Thymus (tissue), 11 donors: ENCODE measurements at regions not wholly inside any gene's neighbourhood (a gene's known extent, or its start where the extent isn't known, plus 50 kb on each side); places are given as distances from the start of the nearest gene placed in this dataset.

Experiments
- DNase-seq, 9 donors: peaks; one replicate each; pipeline ENCODE4 v3.0.0-alpha.2; 2013; ENCODE audit warnings: low spot score in 9 of 9, low read depth in 6 of 9, missing footprints in 1 of 9
- H3K27ac ChIP-seq, 2 donors: one replicate each; pipeline ENCODE4 v1.5.1; 2013; ENCODE audit warnings: control low read depth in 1 of 2, low read depth in 1 of 2, low read length in 1 of 2, mild to moderate bottlenecking in 1 of 2, moderate library complexity in 1 of 2
- H3K27me3 ChIP-seq, 2 donors: one replicate each; pipeline ENCODE4 v1.5.1; 2013; ENCODE audit warnings: low read length in 1 of 2; ENCODE audit not compliant: control insufficient read depth in 2 of 2, insufficient read depth in 1 of 2
- H3K36me3 ChIP-seq, 2 donors: one replicate each; pipeline ENCODE4 v1.5.1; 2013; ENCODE audit warnings: low read length in 1 of 2, mild to moderate bottlenecking in 1 of 2, moderate library complexity in 1 of 2; ENCODE audit not compliant: control insufficient read depth in 2 of 2, insufficient read depth in 2 of 2
- H3K4me1 ChIP-seq, 2 donors: one replicate each; pipeline ENCODE4 v1.5.1; 2013; ENCODE audit warnings: low read length in 2 of 2; ENCODE audit not compliant: control insufficient read depth in 2 of 2, insufficient read depth in 2 of 2
- H3K4me3 ChIP-seq, 2 donors: one replicate each; pipeline ENCODE4 v1.5.1; 2013; ENCODE audit warnings: low read length in 2 of 2, control low read depth in 1 of 2, mild to moderate bottlenecking in 1 of 2
- H3K9me3 ChIP-seq, 2 donors: one replicate each; pipeline ENCODE4 v1.5.1; 2013; ENCODE audit warnings: low read length in 1 of 2, mild to moderate bottlenecking in 1 of 2; ENCODE audit not compliant: control insufficient read depth in 2 of 2, insufficient read depth in 1 of 2
- WGBS: extraction: QIAGEN DNeasy Blood & Tissue Kit; methylation state at CpG from one replicate; pipeline ENCODE4 v1.1.7; 2013; 5-methylcytosine and 5-hydroxymethylcytosine counted together
- donor health status: healthy.

- no peaks in the 10 kb centered on the region for H3K27me3 ChIP-seq
- H3K36me3 ChIP-seq = no peaks in the 10 kb centered on the region
- H3K9me3 ChIP-seq = no peaks in the 10 kb centered on the region
- H3K4me3 ChIP-seq = no peak overlapping the region
- WGBS = 98% methylated on average over 1 of the region's 1 CpG
- H3K4me1 ChIP-seq = no peaks in the 10 kb centered on the region
- no peak overlapping the region for H3K27ac ChIP-seq
- DNase-seq = no peak
Measured at GRCh38 chr5:102654559-102655349, 100.4 kb upstream of the PAM start.

- H3K4me1 ChIP-seq = no peaks in the 10 kb centered on the region
- H3K27me3 ChIP-seq = no peaks in the 10 kb centered on the region
- no peak overlapping the region for H3K27ac ChIP-seq
- no peaks in the 10 kb centered on the region for H3K36me3 ChIP-seq
- H3K4me3 ChIP-seq = no peak overlapping the region
- WGBS = 92% methylated on average over 2 of the region's 2 CpGs
- no peaks in the 10 kb centered on the region for H3K9me3 ChIP-seq
- no peak for DNase-seq
Measured at GRCh38 chr5:102659151-102659550, 96.0 kb upstream of the PAM start.

GRCh38 chr5:102660111-102660510 lies 95.0 kb upstream of the PAM start:
- H3K9me3 ChIP-seq = no peaks in the 10 kb centered on the region
- WGBS = 96% methylated on average over 2 of the region's 2 CpGs
- H3K4me3 ChIP-seq = no peak overlapping the region
- no peaks in the 10 kb centered on the region for H3K36me3 ChIP-seq
- H3K27me3 ChIP-seq = no peaks in the 10 kb centered on the region
- no peak overlapping the region for H3K27ac ChIP-seq
- no peak for DNase-seq
- no peaks in the 10 kb centered on the region for H3K4me1 ChIP-seq

GRCh38 chr5:102663749-102664530 lies 91.2 kb upstream of the PAM start:
- no peaks in the 10 kb centered on the region for H3K36me3 ChIP-seq
- H3K27me3 ChIP-seq = no peaks in the 10 kb centered on the region
- no peaks in the 10 kb centered on the region for H3K4me1 ChIP-seq
- DNase-seq = no peak
- WGBS = 71% methylated on average over 1 of the region's 1 CpG
- no peaks in the 10 kb centered on the region for H3K9me3 ChIP-seq
- no peak overlapping the region for H3K4me3 ChIP-seq
- no peak overlapping the region for H3K27ac ChIP-seq

GRCh38 chr5:102664616-102665335 lies 90.3 kb upstream of the PAM start:
- Histone ChIP-seq H3K9me3 (no peaks in the 10 kb centered on the region), H3K4me1 (no peaks in the 10 kb centered on the region), H3K36me3 (no peaks in the 10 kb centered on the region), H3K4me3 (no peak overlapping the region), H3K27me3 (no peaks in the 10 kb centered on the region), H3K27ac (no peak overlapping the region)
- no peak for DNase-seq
- 94% methylated on average over 4 of the region's 4 CpGs for WGBS

GRCh38 chr5:102666164-102666946 lies 88.8 kb upstream of the PAM start:
- WGBS = 96% methylated on average over 4 of the region's 4 CpGs
- H3K27me3 ChIP-seq = no peaks in the 10 kb centered on the region
- no peaks in the 10 kb centered on the region for H3K9me3 ChIP-seq
- no peaks in the 10 kb centered on the region for H3K36me3 ChIP-seq
- no peak overlapping the region for H3K27ac ChIP-seq
- no peaks in the 10 kb centered on the region for H3K4me1 ChIP-seq
- no peak overlapping the region for H3K4me3 ChIP-seq
- DNase-seq = no peak

- WGBS = 76% methylated on average over 3 of the region's 3 CpGs
- Histone ChIP-seq H3K4me1 (no peaks in the 10 kb centered on the region), H3K27ac (no peak overlapping the region), H3K9me3 (no peaks in the 10 kb centered on the region), H3K4me3 (no peak overlapping the region), H3K36me3 (no peaks in the 10 kb centered on the region), H3K27me3 (no peaks in the 10 kb centered on the region)
- no peak for DNase-seq
Measured at GRCh38 chr5:102668220-102668932, 86.7 kb upstream of the PAM start.

GRCh38 chr5:102670224-102670836 lies 84.8 kb upstream of the PAM start:
- Histone ChIP-seq H3K4me1 (no peaks in the 10 kb centered on the region), H3K4me3 (no peak overlapping the region), H3K36me3 (no peaks in the 10 kb centered on the region), H3K27ac (no peak overlapping the region), H3K27me3 (no peaks in the 10 kb centered on the region), H3K9me3 (no peaks in the 10 kb centered on the region)
- no peak for DNase-seq
- WGBS = 81% methylated on average over 9 of the region's 9 CpGs
